ENCODE measurements at regions not wholly inside any gene's neighbourhood (a gene's known extent, or its start where the extent isn't known, plus 50 kb on each side); places are given as distances from the start of the nearest gene placed in this dataset.
A peak's percentile ranks its signal among the peaks of the same experiment; 100 is the strongest.
"Not testable (repeated sequence)": the region's sequence is repeated elsewhere in the genome, so short reads cannot be mapped to it uniquely, and the experiment has no call there.

DNA sequence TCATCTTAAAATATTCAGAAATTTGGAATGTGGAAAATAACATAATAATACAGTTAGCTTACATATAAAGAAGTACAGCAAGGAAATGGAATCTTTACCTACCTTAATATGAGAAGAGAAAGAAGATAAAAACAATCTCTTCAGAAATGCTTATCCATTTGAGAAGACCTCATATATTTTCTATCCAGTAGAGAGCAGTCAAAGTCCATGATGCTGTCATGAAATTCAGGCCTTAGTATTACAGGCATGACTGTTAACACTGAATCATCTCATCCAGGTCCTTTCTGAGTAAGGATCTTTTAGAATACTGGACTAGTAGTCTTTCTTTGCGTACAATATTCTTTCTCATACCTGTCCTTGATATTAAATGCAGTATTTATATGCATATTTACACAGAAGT, 713.4 kb downstream of the CD109 start:
- in situ Hi-C loops (cut with MboI; ENCODE audit: low sequenced_read_pairs, unreplicated experiment) = loop anchor here (25.0 kb wide), 1 partner anchor 803 kb away; the partner anchor contains the start of gene COL12A1
- peak; percentile 1 for DNase-seq (ENCODE audit: low spot score)
- TF ChIP-seq CTCF (IDR thresholded peaks at IDR 0.05; ENCODE audit: borderline replicate concordance, control extremely low read depth, extremely low read depth, insufficient read depth, missing control alignments) = peak; percentile 18

GRCh38 chr6:74408844-74409243, 712.8 kb downstream of the CD109 start:
- TF ChIP-seq CTCF (IDR thresholded peaks at IDR 0.05; ENCODE audit: borderline replicate concordance, control extremely low read depth, extremely low read depth, insufficient read depth, missing control alignments) = no peak

GRCh38 chr6:74404366-74404765, 708.4 kb downstream of the CD109 start:
- TF ChIP-seq CTCF (IDR thresholded peaks at IDR 0.05; ENCODE audit: borderline replicate concordance, control extremely low read depth, extremely low read depth, insufficient read depth, missing control alignments) = no peak
- DNase-seq (ENCODE audit: low spot score) = no peak
- in situ Hi-C loops (cut with MboI; ENCODE audit: low sequenced_read_pairs, unreplicated experiment) = loop anchor here (25.0 kb wide), 1 partner anchor 808 kb away; the partner anchor contains the start of gene COL12A1

More at GRCh38 chr6:74408844-74409243, 712.8 kb downstream of the CD109 start:
- DNase-seq (ENCODE audit: low spot score) = no peak
- in situ Hi-C loops (cut with MboI; ENCODE audit: low sequenced_read_pairs, unreplicated experiment) = loop anchor here (25.0 kb wide), 1 partner anchor 803 kb away; the partner anchor contains the start of gene COL12A1

DNA sequence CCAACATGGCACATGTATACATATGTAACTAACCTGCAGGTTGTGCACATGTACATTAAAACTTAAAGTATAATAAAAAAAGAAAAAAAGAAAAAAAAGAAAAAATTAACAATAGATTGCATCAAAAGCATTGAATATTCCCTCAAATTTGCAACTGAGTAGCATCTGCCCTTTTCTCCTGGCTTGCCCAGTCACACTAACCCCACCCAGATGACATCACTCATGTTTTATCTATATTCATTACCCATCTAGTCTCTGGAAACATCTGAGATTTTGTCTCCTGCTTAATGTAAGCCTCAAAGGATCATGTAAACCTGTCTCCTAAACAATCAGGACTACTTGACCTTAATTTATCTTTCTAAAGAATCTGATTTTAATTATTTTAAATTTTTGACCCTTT, 706.8 kb downstream of the CD109 start:
- in situ Hi-C loops (cut with MboI; ENCODE audit: low sequenced_read_pairs, unreplicated experiment) = loop anchor here (25.0 kb wide), 1 partner anchor 810 kb away; the partner anchor contains the start of gene COL12A1
- TF ChIP-seq CTCF (IDR thresholded peaks at IDR 0.05; ENCODE audit: borderline replicate concordance, control extremely low read depth, extremely low read depth, insufficient read depth, missing control alignments) = no peak
- DNase-seq (ENCODE audit: low spot score) = no peak

- DNase-seq (ENCODE audit: low spot score); in situ Hi-C loops (cut with MboI; ENCODE audit: low sequenced_read_pairs, unreplicated experiment): not testable (repeated sequence)
These were observed 682.4 kb downstream of the CD109 start for GRCh38 chr6:74378437-74378836.

DNA sequence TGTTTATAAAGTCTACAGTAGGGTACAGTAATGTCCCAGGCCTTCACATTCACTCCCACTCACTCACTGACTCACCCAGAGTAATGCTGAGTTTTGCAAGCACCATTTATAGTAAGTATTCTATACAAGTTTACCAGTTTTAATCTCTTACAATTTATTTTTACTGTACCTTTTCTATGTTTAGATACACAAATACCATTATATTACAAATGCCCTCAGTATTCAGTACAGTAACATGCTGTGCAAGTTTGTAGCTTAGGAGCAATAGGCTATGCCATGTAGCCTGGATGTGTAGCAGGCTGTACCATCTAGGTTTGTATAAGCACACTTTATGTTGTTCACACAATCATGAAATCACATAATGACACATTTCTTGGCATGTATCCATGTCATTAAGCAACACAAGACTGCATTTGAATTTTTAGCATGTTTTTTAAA, 673.6 kb downstream of the CD109 start:
- in situ Hi-C loops (cut with MboI; ENCODE audit: low sequenced_read_pairs, unreplicated experiment) = no loop called here
- no peak for DNase-seq (ENCODE audit: low spot score)
- no peak for TF ChIP-seq CTCF (IDR thresholded peaks at IDR 0.05; ENCODE audit: borderline replicate concordance, control extremely low read depth, extremely low read depth, insufficient read depth, missing control alignments)

DNA sequence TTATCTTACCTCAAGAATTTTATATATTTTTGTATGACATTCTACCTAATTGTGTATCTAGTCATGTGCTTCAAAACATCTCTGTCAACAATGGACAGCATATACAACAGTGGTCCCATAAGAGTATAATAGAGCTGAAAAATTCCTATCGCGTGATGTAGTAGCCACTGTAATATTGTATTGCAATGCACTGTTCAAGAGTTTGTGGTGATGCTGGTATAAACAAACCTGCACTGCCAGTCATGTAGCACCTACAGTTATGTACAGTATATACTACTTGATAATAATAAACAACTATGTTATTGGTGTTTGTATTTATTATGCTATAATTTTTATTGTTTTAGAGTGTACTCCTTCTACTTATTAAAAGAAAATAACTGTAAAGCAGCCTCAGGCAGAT, 672.7 kb downstream of the CD109 start:
- no peak for TF ChIP-seq CTCF (IDR thresholded peaks at IDR 0.05; ENCODE audit: borderline replicate concordance, control extremely low read depth, extremely low read depth, insufficient read depth, missing control alignments)
- in situ Hi-C loops (cut with MboI; ENCODE audit: low sequenced_read_pairs, unreplicated experiment) = no loop called here
- DNase-seq (ENCODE audit: low spot score) = no peak

Data from GM13976 (cell line).